Ammon's horn (tissue), 1 donor: ENCODE measurements at regions not wholly inside any gene's neighbourhood (a gene's known extent, or its start where the extent isn't known, plus 50 kb on each side); places are given as distances from the start of the nearest gene placed in this dataset.

ENCODE experiments used
- DNase-seq: peaks from one replicate; pipeline ENCODE4 v3.0.0-alpha.2; 2016; ENCODE audit warnings: low spot score

DNA sequence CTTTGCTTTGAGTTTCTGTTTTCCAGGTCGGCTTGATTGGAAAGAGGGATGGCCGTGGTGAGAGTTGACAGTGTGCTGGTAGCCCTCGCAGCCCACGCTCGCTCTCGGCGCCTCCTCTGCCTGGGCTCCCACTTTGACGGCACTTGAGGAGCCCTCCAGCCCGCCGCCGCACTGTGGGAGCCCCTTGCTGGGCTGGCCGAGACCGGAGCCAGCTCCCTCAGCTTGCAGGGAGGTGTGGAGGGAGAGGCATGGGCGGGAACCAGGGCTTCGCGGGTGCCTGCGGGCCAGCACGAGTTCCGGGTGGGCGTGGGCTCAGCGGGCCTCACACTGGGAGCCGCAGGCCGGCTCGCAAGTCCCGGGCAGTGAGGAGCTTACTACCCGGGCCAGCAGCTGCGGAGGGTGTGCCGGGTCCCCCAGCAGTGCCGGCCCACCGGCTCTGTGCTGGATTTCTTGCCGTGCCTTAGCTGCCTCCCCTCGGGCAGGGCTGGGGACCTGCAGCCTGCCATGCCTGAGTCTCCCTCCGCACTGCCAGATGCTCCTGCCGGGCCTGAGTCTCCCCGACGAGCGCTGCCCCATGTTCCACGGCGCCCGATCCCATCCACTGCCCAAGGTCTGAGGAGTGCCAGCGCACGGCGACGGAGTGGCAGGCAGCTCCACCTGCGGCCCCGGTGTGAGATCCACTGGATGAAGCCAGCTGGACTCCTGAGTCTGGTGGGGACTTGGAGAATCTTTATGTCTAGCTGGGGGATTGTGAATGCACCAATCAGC, 166.4 kb upstream of the FAT1 start:
- DNase-seq, result no peak

DNA sequence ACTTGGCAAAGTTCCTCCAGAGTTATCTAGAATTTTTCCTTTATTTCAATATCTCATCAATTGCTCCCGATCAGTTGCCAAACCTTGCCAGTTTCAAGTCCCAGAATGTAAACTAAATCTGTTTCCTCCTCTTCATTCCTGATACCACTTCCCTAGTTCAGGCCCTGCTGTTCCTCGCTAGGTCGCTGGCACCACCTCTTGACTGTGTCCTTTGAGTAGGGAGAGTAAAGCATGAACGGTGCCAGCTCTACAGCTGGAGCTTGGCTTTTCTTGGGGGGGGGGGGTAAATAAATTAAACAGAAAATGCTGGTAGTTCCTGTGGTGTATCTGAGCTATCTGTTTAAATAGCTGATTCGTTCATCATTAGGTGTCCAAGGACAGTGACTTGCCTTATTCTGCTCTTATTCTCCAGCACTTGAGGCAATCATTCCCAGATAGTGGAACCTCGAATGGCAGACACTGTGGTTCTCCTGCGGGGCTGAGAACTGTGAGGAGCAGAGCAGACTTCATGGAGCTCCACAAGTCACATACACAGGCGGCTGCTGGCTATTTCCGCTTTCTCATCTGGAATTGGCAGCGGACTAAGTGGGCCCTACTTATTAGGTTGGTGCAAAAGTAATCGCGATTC, 168.3 kb upstream of the FAT1 start:
- DNase-seq, result no peak

GRCh38 chr4:186898367-186898766, 174.7 kb upstream of the FAT1 start:
- no peak for DNase-seq

- no peak for DNase-seq
Measured at GRCh38 chr4:186900232-186900900, 176.7 kb upstream of the FAT1 start.

DNA sequence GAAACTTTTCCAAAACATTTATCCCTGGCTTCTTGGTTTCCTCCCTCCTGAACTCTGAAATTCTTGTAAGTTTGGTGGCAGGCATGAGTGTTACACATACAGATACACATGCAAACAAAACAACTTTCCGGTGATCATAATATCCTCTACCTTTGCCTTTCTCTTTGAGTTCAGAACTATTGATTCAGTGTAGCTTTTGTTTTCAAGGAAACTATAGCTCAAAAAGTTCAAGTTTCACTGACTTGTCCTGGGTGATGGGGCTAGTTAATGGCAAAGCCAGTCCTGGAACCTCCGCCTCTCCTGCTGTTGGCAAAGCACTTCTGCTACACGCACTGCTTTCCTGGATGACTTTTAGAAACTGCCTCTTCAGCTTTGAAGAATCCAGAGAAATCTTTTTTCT, 177.3 kb upstream of the FAT1 start:
- no peak for DNase-seq

- no peak for DNase-seq
Measured at GRCh38 chr4:186901850-186902249, 178.2 kb upstream of the FAT1 start.

GRCh38 chr4:186902361-186902760, 178.7 kb upstream of the FAT1 start:
- DNase-seq, result no peak

DNA sequence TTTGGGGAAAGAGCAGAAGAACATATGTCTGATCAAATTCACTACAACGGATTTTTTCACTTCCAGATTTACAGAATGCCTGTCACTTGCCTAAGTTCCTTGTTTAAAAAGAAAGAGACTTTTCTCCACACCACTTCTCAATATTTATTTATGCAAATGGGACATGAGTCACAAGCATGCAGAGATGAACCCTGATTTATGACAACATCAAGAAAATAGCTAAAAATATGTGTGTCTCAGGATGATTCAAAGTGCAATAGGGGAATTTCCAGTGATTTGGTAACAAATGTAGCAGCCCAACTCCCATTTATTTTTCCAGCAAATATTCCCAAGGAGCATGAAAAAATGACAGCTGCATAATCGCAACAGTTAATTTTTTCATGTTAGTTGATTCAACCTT, 180.4 kb upstream of the FAT1 start:
- no peak for DNase-seq

GRCh38 chr4:186906722-186907121, 183.1 kb upstream of the FAT1 start:
- no peak for DNase-seq

GRCh38 chr4:186910385-186910784, 186.7 kb upstream of the FAT1 start:
- DNase-seq, result no peak

DNA sequence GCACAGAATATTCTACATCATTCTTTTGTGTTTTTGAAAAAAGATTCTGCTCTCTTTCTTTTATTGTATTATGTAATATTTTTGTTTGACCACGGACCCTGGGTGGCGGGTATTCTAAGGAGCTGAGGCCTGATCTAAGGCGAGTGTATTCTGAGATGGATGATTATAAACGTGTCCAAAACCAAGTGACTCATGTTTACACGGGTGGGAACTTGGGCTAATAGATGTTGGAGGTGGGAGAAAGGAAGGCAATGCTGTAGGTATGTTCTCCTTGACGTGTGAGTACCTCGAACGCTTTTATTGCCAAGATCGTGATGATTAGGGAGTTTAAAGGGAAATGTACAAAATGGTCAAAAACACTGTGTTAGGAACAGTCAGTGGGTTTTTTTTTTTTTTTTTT, 188.9 kb upstream of the FAT1 start:
- no peak for DNase-seq

GRCh38 chr4:186915816-186916215, 192.2 kb upstream of the FAT1 start:
- no peak for DNase-seq

DNA sequence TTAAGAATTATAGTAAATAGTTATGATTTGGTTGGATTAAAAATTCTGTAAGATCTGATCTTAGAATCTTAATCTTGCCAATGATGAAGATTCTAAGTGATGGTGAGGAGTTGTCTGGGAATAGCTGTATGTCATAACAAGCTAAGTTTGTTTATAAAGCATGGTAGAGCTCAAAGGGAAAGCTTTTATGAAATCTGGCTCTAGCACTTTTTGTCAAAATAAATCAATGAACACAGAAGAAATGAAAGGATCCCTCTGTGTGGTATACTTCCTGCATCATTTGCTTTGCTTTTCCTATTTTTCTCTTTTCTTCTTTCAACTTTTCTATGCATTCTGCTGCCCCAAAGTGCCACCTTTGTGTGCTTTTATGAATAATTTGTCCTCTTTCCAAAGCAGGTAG, 193.5 kb upstream of the FAT1 start:
- DNase-seq, result no peak

DNA sequence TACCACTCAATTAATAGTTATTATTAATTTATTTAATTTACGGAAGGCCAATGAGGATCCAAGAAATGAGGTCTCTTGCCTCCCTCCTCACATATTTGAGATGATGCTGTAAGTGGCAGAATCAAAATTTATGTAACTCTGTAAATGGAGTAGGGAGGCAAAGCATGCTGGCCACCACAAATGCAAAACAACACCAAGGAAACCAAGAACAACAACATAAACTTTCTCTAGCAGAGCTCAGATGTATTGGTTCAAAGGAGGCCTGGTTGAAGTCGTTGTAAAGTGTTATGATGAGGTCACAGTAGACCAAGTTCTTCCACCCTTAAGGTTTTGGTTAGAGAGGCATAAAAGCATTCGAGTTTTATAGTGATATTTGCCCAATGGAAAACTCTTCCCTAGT, 194.8 kb upstream of the FAT1 start:
- no peak for DNase-seq

DNA sequence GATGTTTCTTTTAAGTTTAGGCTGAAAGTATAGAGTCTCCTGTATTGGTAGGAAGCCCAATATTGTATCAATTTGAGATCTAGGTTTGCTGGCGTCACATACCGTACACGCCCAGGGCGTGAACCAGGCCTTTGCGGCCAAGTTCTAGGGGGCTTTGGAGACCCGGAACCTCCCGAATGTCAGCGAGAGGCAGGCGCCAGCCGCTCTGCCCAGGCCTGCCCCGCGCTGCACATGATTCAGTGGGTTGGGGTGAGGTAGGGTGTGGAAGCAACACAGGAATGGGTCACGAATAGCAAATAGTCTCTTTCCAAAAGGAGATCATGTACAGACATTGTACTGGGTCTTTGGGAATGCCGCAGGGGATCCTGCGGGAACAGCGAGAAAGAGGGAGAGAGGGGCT, 195.7 kb upstream of the FAT1 start:
- DNase-seq, result no peak

- no peak for DNase-seq
Measured at GRCh38 chr4:186920483-186920882, 196.8 kb upstream of the FAT1 start.

GRCh38 chr4:186920992-186921391, 197.3 kb upstream of the FAT1 start:
- no peak for DNase-seq

DNA sequence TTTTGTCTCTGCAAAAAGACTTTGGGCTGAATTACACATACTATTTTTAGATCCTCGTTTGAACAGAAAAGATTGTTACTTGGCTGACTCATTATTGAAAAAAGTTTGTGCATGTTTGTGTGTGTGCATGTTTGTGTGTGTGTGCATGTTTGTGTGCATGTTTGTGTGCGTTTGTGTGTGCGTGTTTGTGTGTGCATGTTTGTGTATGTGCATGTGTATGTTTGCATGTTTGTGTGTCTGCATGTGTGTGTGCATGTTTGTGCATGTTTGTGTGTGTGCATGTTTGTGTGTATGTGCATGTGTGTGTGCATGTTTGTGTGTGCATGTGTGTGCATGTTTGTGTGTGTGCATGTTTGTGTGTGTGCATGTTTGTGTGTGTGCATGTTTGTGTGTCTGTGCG, 201.1 kb upstream of the FAT1 start:
- no peak for DNase-seq

GRCh38 chr4:186927624-186928023, 204.0 kb upstream of the FAT1 start:
- no peak for DNase-seq

- DNase-seq, result no peak
Measured at GRCh38 chr4:186930024-186930423, 206.4 kb upstream of the FAT1 start.

- DNase-seq, result no peak
Measured at GRCh38 chr4:186931519-186931918, 207.9 kb upstream of the FAT1 start.

- DNase-seq, result no peak
Measured at GRCh38 chr4:186932196-186932595, 208.5 kb upstream of the FAT1 start.

DNA sequence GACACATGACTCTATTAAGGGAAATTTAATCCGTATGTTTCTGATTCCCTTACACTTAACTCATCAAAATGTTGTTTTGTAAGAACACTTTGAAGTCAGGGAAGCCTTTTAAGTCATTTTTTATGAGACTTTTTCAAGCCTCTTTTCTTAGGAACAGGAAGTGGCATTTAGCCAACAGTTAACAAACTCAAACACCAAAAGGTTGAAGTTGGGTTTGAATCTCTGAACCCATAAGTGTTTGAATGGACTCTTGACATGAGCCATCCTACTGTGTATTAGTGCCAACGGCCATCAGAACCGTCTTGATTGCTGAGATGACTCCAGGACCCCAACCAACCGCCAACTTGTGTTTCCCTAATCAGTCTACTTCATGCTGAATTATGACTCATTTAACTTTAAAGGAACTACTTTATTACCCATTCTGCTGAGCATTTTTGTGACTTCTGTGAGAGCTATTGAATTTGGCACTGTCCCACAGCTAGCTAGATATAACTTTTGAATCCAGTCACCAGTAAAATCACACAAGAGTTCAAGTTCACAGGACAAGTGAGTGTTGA, 209.1 kb upstream of the FAT1 start:
- no peak for DNase-seq
